Activated CD8-positive, alpha-beta memory T cell treated with anti-CD3 and anti-CD28 coated beads, Interleukin-2, amount 50 U/mL, for 4 hours (primary cell): ENCODE measurements at regions not wholly inside any gene's neighbourhood (a gene's known extent, or its start where the extent isn't known, plus 50 kb on each side); places are given as distances from the start of the nearest gene placed in this dataset.

ENCODE experiments used
- DNase-seq: peaks from one replicate; pipeline ENCODE4 v3.0.0-alpha.2; 2020

GRCh38 chr14:99067141-99067920, 204.7 kb downstream of the BCL11B start:
- no peak for DNase-seq

- DNase-seq = no peak
Observed at GRCh38 chr14:99067927-99068326, 204.1 kb downstream of the BCL11B start.

GRCh38 chr14:99069946-99070345, 202.1 kb downstream of the BCL11B start:
- no peak for DNase-seq

GRCh38 chr14:99072433-99072832, 199.6 kb downstream of the BCL11B start:
- DNase-seq = no peak

GRCh38 chr14:99072956-99073355, 199.0 kb downstream of the BCL11B start:
- DNase-seq = no peak

GRCh38 chr14:99073431-99073830, 198.6 kb downstream of the BCL11B start:
- no peak for DNase-seq

- no peak for DNase-seq
Observed at GRCh38 chr14:99075061-99075460, 196.9 kb downstream of the BCL11B start.

- no peak for DNase-seq
Observed at GRCh38 chr14:99075771-99076375, 196.1 kb downstream of the BCL11B start.

- DNase-seq = no peak
Observed at GRCh38 chr14:99077076-99077843, 194.7 kb downstream of the BCL11B start.

GRCh38 chr14:99077844-99078236, 194.2 kb downstream of the BCL11B start:
- DNase-seq = no peak

- no peak for DNase-seq
Observed at GRCh38 chr14:99078426-99078825, 193.6 kb downstream of the BCL11B start.

GRCh38 chr14:99079061-99079727, 192.8 kb downstream of the BCL11B start:
- no peak for DNase-seq

GRCh38 chr14:99080306-99080705, 191.7 kb downstream of the BCL11B start:
- no peak for DNase-seq

- DNase-seq = no peak
Observed at GRCh38 chr14:99081156-99081765, 190.7 kb downstream of the BCL11B start.

- DNase-seq = no peak
Observed at GRCh38 chr14:99081880-99082279, 190.1 kb downstream of the BCL11B start.

- no peak for DNase-seq
Observed at GRCh38 chr14:99093532-99094517, 178.2 kb downstream of the BCL11B start.

- no peak for DNase-seq
Observed at GRCh38 chr14:99094901-99095300, 177.1 kb downstream of the BCL11B start.

- DNase-seq = no peak
Observed at GRCh38 chr14:99095369-99095768, 176.6 kb downstream of the BCL11B start.

- DNase-seq = no peak
Observed at GRCh38 chr14:99098199-99098598, 173.8 kb downstream of the BCL11B start.

GRCh38 chr14:99099051-99099787, 172.8 kb downstream of the BCL11B start:
- no peak for DNase-seq
